ENCODE measurements at regions not wholly inside any gene's neighbourhood (a gene's known extent, or its start where the extent isn't known, plus 50 kb on each side); places are given as distances from the start of the nearest gene placed in this dataset.

DNA sequence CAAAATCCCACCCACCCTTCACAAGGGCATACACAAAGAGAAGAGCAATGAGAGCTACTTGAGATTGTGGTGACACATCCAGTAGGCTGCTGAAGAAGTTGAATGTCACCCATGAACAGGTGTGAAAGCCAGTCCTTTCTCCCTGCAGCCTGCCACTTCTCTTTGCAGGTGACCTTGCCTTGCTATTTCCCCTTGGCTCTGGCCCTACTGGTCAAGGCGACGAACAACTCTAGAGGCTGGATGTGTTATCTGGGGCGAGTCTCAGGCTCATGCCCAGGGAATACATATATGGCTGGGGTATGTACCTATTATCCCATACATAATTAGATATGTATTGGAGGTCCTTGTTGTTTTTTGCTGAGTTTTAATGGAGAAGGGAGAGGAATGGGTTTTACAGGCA is 70.2 kb upstream of the EGLN3 start:
- no peak for TF ChIP-seq POLR2A (IDR thresholded peaks at IDR 0.05)
- TF ChIP-seq, protein P1, sequence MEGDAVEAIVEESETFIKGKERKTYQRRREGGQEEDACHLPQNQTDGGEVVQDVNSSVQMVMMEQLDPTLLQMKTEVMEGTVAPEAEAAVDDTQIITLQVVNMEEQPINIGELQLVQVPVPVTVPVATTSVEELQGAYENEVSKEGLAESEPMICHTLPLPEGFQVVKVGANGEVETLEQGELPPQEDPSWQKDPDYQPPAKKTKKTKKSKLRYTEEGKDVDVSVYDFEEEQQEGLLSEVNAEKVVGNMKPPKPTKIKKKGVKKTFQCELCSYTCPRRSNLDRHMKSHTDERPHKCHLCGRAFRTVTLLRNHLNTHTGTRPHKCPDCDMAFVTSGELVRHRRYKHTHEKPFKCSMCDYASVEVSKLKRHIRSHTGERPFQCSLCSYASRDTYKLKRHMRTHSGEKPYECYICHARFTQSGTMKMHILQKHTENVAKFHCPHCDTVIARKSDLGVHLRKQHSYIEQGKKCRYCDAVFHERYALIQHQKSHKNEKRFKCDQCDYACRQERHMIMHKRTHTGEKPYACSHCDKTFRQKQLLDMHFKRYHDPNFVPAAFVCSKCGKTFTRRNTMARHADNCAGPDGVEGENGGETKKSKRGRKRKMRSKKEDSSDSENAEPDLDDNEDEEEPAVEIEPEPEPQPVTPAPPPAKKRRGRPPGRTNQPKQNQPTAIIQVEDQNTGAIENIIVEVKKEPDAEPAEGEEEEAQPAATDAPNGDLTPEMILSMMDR (IDR thresholded peaks at IDR 0.05) = no peak

All from heart left ventricle (tissue), 13 donors.